C4-2B (cell line): ENCODE measurements at regions not wholly inside any gene's neighbourhood (a gene's known extent, or its start where the extent isn't known, plus 50 kb on each side); places are given as distances from the start of the nearest gene placed in this dataset.

Source experiments
- CTCF ChIP-seq: fragments of 450-650 bp; conservative IDR thresholded peaks from 2 replicates; pipeline ENCODE4 v1.5.1; 2017; ENCODE audit warnings: mild to moderate bottlenecking
- ZFX ChIP-seq: fragments of 450-650 bp; IDR thresholded peaks from 2 replicates; pipeline ENCODE4 v1.6.1; 2017

GRCh38 chr7:17247357-17247756 is 51.1 kb upstream of the AHR start:
- TF ChIP-seq CTCF, result no peak
- no peak for TF ChIP-seq ZFX
